Transverse colon (tissue), 4 donors: ENCODE measurements at regions not wholly inside any gene's neighbourhood (a gene's known extent, or its start where the extent isn't known, plus 50 kb on each side); places are given as distances from the start of the nearest gene placed in this dataset.

Source experiments
- DNase-seq: peaks from one replicate; pipeline ENCODE4 v3.0.0-alpha.2; 2019
- H3K27ac ChIP-seq, 4 donors: fragments of 200-600 bp; sonication (generic); 2 replicates each; pipeline ENCODE4 v1.5.1; 2016 to 2018; ENCODE audit warnings: inconsistent platforms in 4 of 4
- H3K27me3 ChIP-seq: fragments of 200-600 bp; sonication (generic); 2 replicates; pipeline ENCODE4 v1.5.1; 2017; ENCODE audit warnings: inconsistent platforms
- H3K36me3 ChIP-seq, 4 donors: fragments of 200-600 bp; sonication (generic); 2 replicates each; pipeline ENCODE4 v1.5.1; 2017 to 2019; ENCODE audit warnings: inconsistent platforms in 4 of 4
- H3K4me1 ChIP-seq, 4 donors: fragments of 200-600 bp; sonication (generic); 2 replicates each; pipeline ENCODE4 v1.5.1; 2017 to 2020; ENCODE audit warnings: inconsistent platforms in 4 of 4
- H3K4me3 ChIP-seq, 4 donors: fragments of 200-600 bp; sonication (generic); 1 replicate in 1 of 4; 2 replicates in 3 of 4; pipeline versions ENCODE4 v1.5.1 to v1.6.1; 2017 to 2019; ENCODE audit warnings: inconsistent platforms in 4 of 4
- H3K9me3 ChIP-seq, 2 donors: fragments of 200-600 bp; sonication (generic); 2 replicates each; pipeline ENCODE4 v1.5.1; 2017 to 2019; ENCODE audit warnings: inconsistent platforms in 2 of 2
- EP300 ChIP-seq: sonication (generic); formaldehyde crosslinking; IDR thresholded peaks from one replicate; pipeline ENCODE4 v1.6.1; 2017; ENCODE audit warnings: antibody characterized with exemption, low read depth
- POLR2A ChIP-seq: fragments of 450-650 bp; IDR thresholded peaks from one replicate; pipeline ENCODE4 v1.6.1; 2016; ENCODE audit warnings: antibody characterized with exemption, mild to moderate bottlenecking, moderate library complexity
- POLR2AphosphoS5 ChIP-seq, 3 donors: sonication (generic); formaldehyde crosslinking; IDR thresholded peaks; one replicate each; pipeline ENCODE4 v1.6.1; 2016; ENCODE audit warnings: antibody characterized with exemption in 3 of 3
- WGBS, 2 donors: methylation state at CpG; one replicate each; pipeline ENCODE4 v1.1.5; 2018; ENCODE audit warnings: low coverage in 1 of 2; 5-methylcytosine and 5-hydroxymethylcytosine counted together
- in situ Hi-C, 4 donors: fragments of 200-750 bp; cut with MboI; loops; one replicate each; pipeline versions ENCODE4 v1.15.0 to v1.15.1; 2017; ENCODE audit warnings: low sequenced_read_pairs in 3 of 4, low pct_ligation_motif_present in 1 of 4, low pct_unique_long_range_greater_than_20kb in 1 of 4
- intact Hi-C: fragments of 100-400 bp; cut with DNase I; formaldehyde crosslinking; loops from one replicate; pipeline ENCODE4 v1.15.1; 2023; ENCODE audit warnings: low total_unique reads
- TF ChIP-seq, protein P1 (sequence below), 5 experiments: fragments of 200-600 bp in 3 of 5; fragments of 450-650 bp in 2 of 5; sonication (generic) in 3 of 5; IDR thresholded peaks; 1 replicate in 2 of 5; 2 replicates in 3 of 5; pipeline ENCODE4 v1.5.1; 2016 to 2017; ENCODE audit warnings: antibody characterized with exemption in 5 of 5, inconsistent platforms in 3 of 5, mild to moderate bottlenecking in 2 of 5, moderate library complexity in 1 of 5

GRCh38 chr3:193947596-193947995 lies 188.4 kb upstream of the HES1 start:
- Histone ChIP-seq H3K27ac (no peak overlapping the region), H3K9me3 (no peaks in the 10 kb centered on the region), H3K4me3 (no peak overlapping the region), H3K4me1 (peaks cover 0 to 6% (median 0%) of the 10 kb centered on the region in 4 donors), H3K27me3 (no peaks in the 10 kb centered on the region), H3K36me3 (no peaks in the 10 kb centered on the region)
- WGBS, 2 donors = 89% methylated on average over 4 to 6 of the region's 6 CpGs
- TF ChIP-seq, protein P1, sequence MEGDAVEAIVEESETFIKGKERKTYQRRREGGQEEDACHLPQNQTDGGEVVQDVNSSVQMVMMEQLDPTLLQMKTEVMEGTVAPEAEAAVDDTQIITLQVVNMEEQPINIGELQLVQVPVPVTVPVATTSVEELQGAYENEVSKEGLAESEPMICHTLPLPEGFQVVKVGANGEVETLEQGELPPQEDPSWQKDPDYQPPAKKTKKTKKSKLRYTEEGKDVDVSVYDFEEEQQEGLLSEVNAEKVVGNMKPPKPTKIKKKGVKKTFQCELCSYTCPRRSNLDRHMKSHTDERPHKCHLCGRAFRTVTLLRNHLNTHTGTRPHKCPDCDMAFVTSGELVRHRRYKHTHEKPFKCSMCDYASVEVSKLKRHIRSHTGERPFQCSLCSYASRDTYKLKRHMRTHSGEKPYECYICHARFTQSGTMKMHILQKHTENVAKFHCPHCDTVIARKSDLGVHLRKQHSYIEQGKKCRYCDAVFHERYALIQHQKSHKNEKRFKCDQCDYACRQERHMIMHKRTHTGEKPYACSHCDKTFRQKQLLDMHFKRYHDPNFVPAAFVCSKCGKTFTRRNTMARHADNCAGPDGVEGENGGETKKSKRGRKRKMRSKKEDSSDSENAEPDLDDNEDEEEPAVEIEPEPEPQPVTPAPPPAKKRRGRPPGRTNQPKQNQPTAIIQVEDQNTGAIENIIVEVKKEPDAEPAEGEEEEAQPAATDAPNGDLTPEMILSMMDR (IDR thresholded peaks at IDR 0.05) = no peak
- TF ChIP-seq POLR2A = no peak
- TF ChIP-seq EP300 = no peak
- TF ChIP-seq POLR2AphosphoS5 (IDR thresholded peaks at IDR 0.05) = no peak
- intact Hi-C loops (no loop called here), in situ Hi-C loops (no loop called here)
- no peak for DNase-seq

DNA sequence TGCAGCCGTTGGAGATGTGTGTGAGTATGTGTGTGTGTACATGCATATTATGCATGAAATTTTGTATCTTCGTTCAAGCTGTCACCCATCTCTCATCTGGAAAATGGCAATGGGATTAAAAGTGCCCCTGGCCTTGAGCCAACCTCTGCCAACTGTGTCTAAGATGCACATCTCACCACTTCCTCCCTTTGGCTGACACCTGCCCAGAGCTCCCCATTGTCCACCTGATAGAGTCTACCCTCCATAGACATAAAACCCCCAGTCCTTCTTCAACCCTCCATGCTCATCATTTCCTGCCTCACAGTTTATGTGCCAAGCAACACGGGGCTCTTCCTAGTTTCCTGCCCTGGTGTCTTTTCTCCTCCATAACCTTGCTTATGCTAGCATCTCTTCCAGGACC lies 187.5 kb upstream of the HES1 start:
- no peak for DNase-seq

GRCh38 chr3:193951859-193952258 lies 184.1 kb upstream of the HES1 start:
- Histone ChIP-seq H3K9me3 (peaks cover 15 to 17% of the 10 kb centered on the region in 2 donors), H3K4me3 (no peak overlapping the region), H3K36me3 (no peaks in the 10 kb centered on the region), H3K4me1 (peaks cover 0 to 2% (median 0%) of the 10 kb centered on the region in 4 donors), H3K27ac (no peak overlapping the region), H3K27me3 (no peaks in the 10 kb centered on the region)
- intact Hi-C loops (no loop called here), in situ Hi-C loops (loop anchor here in 1 of 4 donors (25.0 kb wide), 1 partner anchor 165 kb away; no protein-coding TSS in a partner anchor)
- WGBS, 2 donors = 56 to 90% methylated on average over 1 of the region's 1 CpG
- no peak for TF ChIP-seq POLR2A
- no peak for DNase-seq

More for the DNA sequence above, 187.5 kb upstream of the HES1 start:
- in situ Hi-C loops (no loop called here), intact Hi-C loops (no loop called here)
- TF ChIP-seq POLR2A (no peak), EP300 (no peak), POLR2AphosphoS5 (IDR thresholded peaks at IDR 0.05) (no peak)
- TF ChIP-seq, protein P1 (IDR thresholded peaks at IDR 0.05) = no peak
- Histone ChIP-seq H3K27me3 (no peaks in the 10 kb centered on the region), H3K9me3 (no peaks in the 10 kb centered on the region), H3K27ac (no peak overlapping the region), H3K4me3 (no peak overlapping the region), H3K4me1 (peaks cover 0 to 6% (median 0%) of the 10 kb centered on the region in 4 donors), H3K36me3 (no peaks in the 10 kb centered on the region)
- 74 to 89% methylated on average over 3 of the region's 3 CpGs for WGBS, 2 donors

- DNase-seq = no peak
- H3K4me3 ChIP-seq = no peak overlapping the region
- H3K27me3 ChIP-seq = no peaks in the 10 kb centered on the region
- no peak overlapping the region for H3K27ac ChIP-seq
- no peaks in the 10 kb centered on the region for H3K4me1 ChIP-seq
- in situ Hi-C loops = loop anchor here in 1 of 4 donors (25.0 kb wide), 1 partner anchor 167 kb away; no protein-coding TSS in a partner anchor
- no peak for TF ChIP-seq EP300
- TF ChIP-seq POLR2AphosphoS5 (IDR thresholded peaks at IDR 0.05) = no peak
- no peak for TF ChIP-seq POLR2A
- TF ChIP-seq, protein P1 (IDR thresholded peaks at IDR 0.05) = no peak
- intact Hi-C loops = no loop called here
- H3K36me3 ChIP-seq = no peaks in the 10 kb centered on the region
- H3K9me3 ChIP-seq = peaks cover 15 to 17% of the 10 kb centered on the region in 2 donors
These were observed 181.2 kb upstream of the HES1 start for GRCh38 chr3:193954752-193955151.

- Histone ChIP-seq H3K4me1 (peaks cover 2 to 8% (median 3%) of the 10 kb centered on the region in 4 donors), H3K9me3 (peaks cover 15 to 17% of the 10 kb centered on the region in 2 donors), H3K4me3 (no peak overlapping the region), H3K36me3 (no peaks in the 10 kb centered on the region), H3K27me3 (no peaks in the 10 kb centered on the region), H3K27ac (no peak overlapping the region)
- intact Hi-C loops = no loop called here
- in situ Hi-C loops = loop anchor here in 1 of 4 donors (25.0 kb wide), 1 partner anchor 168 kb away; no protein-coding TSS in a partner anchor
- no peak for TF ChIP-seq POLR2A
- TF ChIP-seq EP300 = no peak
- no peak for TF ChIP-seq POLR2AphosphoS5 (IDR thresholded peaks at IDR 0.05)
- TF ChIP-seq, protein P1 (IDR thresholded peaks at IDR 0.05) = no peak
- DNase-seq = no peak
- 93% methylated on average over 7 of the region's 7 CpGs; no CpG with 5 or more reads in 1 of the 2 donors for WGBS, 2 donors
These were observed 180.2 kb upstream of the HES1 start for GRCh38 chr3:193955719-193956118.
